HCT116 (cell line): ENCODE measurements at regions not wholly inside any gene's neighbourhood (a gene's known extent, or its start where the extent isn't known, plus 50 kb on each side); places are given as distances from the start of the nearest gene placed in this dataset.

Experiments
- EZH2 ChIP-seq: fragments of 200-600 bp; sonication (generic); IDR thresholded peaks from 2 replicates; pipeline ENCODE4 v1.6.1; 2017; ENCODE audit warnings: antibody characterized with exemption, mixed run types
- POLR2A ChIP-seq: IDR thresholded peaks from 2 replicates; pipeline ENCODE4 v1.7.0; 2011; ENCODE audit warnings: borderline replicate concordance; ENCODE audit not compliant: insufficient read depth, insufficient read length; ENCODE audit errors: extremely low read depth
- POLR2AphosphoS5 ChIP-seq: IDR thresholded peaks from 2 replicates; pipeline ENCODE4 v1.6.1; 2011; ENCODE audit warnings: mild to moderate bottlenecking, low read depth, low read length, moderate library complexity
- RAD21 ChIP-seq: IDR thresholded peaks from 2 replicates; pipeline ENCODE4 v1.6.1; 2012; ENCODE audit warnings: low read depth, mild to moderate bottlenecking
- TCF7L2 ChIP-seq: IDR thresholded peaks from 2 replicates; pipeline ENCODE4 v1.7.0; 2011; ENCODE audit warnings: borderline replicate concordance, inconsistent platforms; ENCODE audit not compliant: insufficient read depth, insufficient read length; ENCODE audit errors: extremely low read depth
- TF ChIP-seq, protein P1 (sequence below): IDR thresholded peaks from 2 replicates; pipeline ENCODE4 v1.6.1; 2012; ENCODE audit warnings: low read depth
- TF ChIP-seq, protein P2 (sequence below), 3 experiments: fragments of 200-600 bp in 1 of 3; sonication (generic) in 1 of 3; IDR thresholded peaks in 2 of 3; conservative IDR thresholded peaks in 1 of 3; 2 replicates each; pipeline ENCODE4 v1.5.1; 2012 to 2017; ENCODE audit warnings: low read depth in 2 of 3, low read length in 2 of 3, antibody characterized with exemption in 1 of 3, borderline replicate concordance in 1 of 3, control low read depth in 1 of 3, mild to moderate bottlenecking in 1 of 3, mixed read lengths in 1 of 3, mixed run types in 1 of 3, moderate library complexity in 1 of 3; ENCODE audit not compliant: insufficient read depth in 1 of 3

DNA sequence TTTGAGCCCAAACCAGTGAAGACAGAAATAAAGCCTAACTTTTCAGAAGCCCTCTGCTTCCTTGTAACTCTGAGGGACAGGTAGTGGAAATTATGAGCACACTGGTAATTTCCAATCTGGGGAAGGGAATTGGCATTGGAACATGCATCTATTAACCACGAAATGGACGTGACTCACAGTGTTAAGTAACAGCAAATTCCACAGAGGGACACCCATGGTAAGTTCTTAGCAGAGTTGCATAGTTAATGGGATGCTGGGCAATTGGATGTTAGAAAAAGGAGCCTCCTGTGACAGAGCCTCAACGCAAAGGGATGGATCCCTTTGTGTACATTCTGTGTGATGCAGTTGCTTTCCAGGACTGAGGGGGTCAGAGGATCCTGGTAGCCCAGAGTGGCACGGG is 168.6 kb downstream of the SEMA6D start:
- no peak for TF ChIP-seq POLR2A
- TF ChIP-seq EZH2 = no peak
- TF ChIP-seq, protein P1, sequence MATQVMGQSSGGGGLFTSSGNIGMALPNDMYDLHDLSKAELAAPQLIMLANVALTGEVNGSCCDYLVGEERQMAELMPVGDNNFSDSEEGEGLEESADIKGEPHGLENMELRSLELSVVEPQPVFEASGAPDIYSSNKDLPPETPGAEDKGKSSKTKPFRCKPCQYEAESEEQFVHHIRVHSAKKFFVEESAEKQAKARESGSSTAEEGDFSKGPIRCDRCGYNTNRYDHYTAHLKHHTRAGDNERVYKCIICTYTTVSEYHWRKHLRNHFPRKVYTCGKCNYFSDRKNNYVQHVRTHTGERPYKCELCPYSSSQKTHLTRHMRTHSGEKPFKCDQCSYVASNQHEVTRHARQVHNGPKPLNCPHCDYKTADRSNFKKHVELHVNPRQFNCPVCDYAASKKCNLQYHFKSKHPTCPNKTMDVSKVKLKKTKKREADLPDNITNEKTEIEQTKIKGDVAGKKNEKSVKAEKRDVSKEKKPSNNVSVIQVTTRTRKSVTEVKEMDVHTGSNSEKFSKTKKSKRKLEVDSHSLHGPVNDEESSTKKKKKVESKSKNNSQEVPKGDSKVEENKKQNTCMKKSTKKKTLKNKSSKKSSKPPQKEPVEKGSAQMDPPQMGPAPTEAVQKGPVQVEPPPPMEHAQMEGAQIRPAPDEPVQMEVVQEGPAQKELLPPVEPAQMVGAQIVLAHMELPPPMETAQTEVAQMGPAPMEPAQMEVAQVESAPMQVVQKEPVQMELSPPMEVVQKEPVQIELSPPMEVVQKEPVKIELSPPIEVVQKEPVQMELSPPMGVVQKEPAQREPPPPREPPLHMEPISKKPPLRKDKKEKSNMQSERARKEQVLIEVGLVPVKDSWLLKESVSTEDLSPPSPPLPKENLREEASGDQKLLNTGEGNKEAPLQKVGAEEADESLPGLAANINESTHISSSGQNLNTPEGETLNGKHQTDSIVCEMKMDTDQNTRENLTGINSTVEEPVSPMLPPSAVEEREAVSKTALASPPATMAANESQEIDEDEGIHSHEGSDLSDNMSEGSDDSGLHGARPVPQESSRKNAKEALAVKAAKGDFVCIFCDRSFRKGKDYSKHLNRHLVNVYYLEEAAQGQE = no peak
- TF ChIP-seq, protein P2, sequence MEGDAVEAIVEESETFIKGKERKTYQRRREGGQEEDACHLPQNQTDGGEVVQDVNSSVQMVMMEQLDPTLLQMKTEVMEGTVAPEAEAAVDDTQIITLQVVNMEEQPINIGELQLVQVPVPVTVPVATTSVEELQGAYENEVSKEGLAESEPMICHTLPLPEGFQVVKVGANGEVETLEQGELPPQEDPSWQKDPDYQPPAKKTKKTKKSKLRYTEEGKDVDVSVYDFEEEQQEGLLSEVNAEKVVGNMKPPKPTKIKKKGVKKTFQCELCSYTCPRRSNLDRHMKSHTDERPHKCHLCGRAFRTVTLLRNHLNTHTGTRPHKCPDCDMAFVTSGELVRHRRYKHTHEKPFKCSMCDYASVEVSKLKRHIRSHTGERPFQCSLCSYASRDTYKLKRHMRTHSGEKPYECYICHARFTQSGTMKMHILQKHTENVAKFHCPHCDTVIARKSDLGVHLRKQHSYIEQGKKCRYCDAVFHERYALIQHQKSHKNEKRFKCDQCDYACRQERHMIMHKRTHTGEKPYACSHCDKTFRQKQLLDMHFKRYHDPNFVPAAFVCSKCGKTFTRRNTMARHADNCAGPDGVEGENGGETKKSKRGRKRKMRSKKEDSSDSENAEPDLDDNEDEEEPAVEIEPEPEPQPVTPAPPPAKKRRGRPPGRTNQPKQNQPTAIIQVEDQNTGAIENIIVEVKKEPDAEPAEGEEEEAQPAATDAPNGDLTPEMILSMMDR (IDR thresholded peaks at IDR 0.05 in 2 of 3, conservative IDR thresholded peaks at IDR 0.05 in 1 of 3; ENCODE audit: borderline replicate concordance in 1 of 3, insufficient read depth in 1 of 3, low read depth in 2 of 3, low read length in 2 of 3) = no peak
- no peak for TF ChIP-seq POLR2AphosphoS5
- TF ChIP-seq RAD21 = no peak
- TF ChIP-seq TCF7L2 = no peak
